Activated T-helper 17 cell treated with anti-CD3 and anti-CD28 coated beads, Interleukin-2, amount 50 U/mL, for 72 hours (primary cell): ENCODE measurements at regions not wholly inside any gene's neighbourhood (a gene's known extent, or its start where the extent isn't known, plus 50 kb on each side); places are given as distances from the start of the nearest gene placed in this dataset.

ENCODE experiments used
- ATAC-seq: fragments of 150-1000 bp; cut with Tn5 transposase; replicated peaks from 2 replicates; pipeline ENCODE4 v1.10.0; 2021; ENCODE audit warnings: mild to moderate bottlenecking, moderate library complexity
- H3K27ac Mint-ChIP-seq: one replicate; pipeline ENCODE4 v1.8.0; 2022; ENCODE audit warnings: mixed read lengths
- H3K27me3 Mint-ChIP-seq: one replicate; pipeline ENCODE4 v1.8.0; 2022; ENCODE audit warnings: mixed read lengths
- H3K36me3 Mint-ChIP-seq: one replicate; pipeline ENCODE4 v1.8.0; 2022; ENCODE audit warnings: low read depth, mild to moderate bottlenecking, mixed read lengths
- H3K4me1 Mint-ChIP-seq: one replicate; pipeline ENCODE4 v1.8.0; 2022; ENCODE audit warnings: mixed read lengths
- H3K4me3 Mint-ChIP-seq: one replicate; pipeline ENCODE4 v1.8.0; 2022; ENCODE audit warnings: mild to moderate bottlenecking, mixed read lengths
- H3K9me3 Mint-ChIP-seq: one replicate; pipeline ENCODE4 v1.8.0; 2022; ENCODE audit warnings: mixed read lengths

GRCh38 chr6:169880516-169880915, 129.1 kb downstream of the ERMARD start:
- H3K4me1 Mint-ChIP-seq = no peaks in the 10 kb centered on the region
- no peak for ATAC-seq
- H3K36me3 Mint-ChIP-seq = no peaks in the 10 kb centered on the region
- no peak overlapping the region for H3K4me3 Mint-ChIP-seq
- peaks cover 40% of the 10 kb centered on the region for H3K27me3 Mint-ChIP-seq
- H3K27ac Mint-ChIP-seq = no peak overlapping the region
- H3K9me3 Mint-ChIP-seq = no peaks in the 10 kb centered on the region

GRCh38 chr6:169869301-169869700, 117.9 kb downstream of the ERMARD start:
- no peak for ATAC-seq
- H3K36me3 Mint-ChIP-seq = no peaks in the 10 kb centered on the region
- H3K4me1 Mint-ChIP-seq = no peaks in the 10 kb centered on the region
- H3K27ac Mint-ChIP-seq = no peak overlapping the region
- no peaks in the 10 kb centered on the region for H3K9me3 Mint-ChIP-seq
- H3K4me3 Mint-ChIP-seq = no peak overlapping the region
- no peaks in the 10 kb centered on the region for H3K27me3 Mint-ChIP-seq

- Mint-ChIP-seq H3K36me3 (no peaks in the 10 kb centered on the region), H3K4me3 (no peak overlapping the region), H3K9me3 (peaks cover 3% of the 10 kb centered on the region), H3K27me3 (peaks cover 4% of the 10 kb centered on the region), H3K4me1 (no peaks in the 10 kb centered on the region), H3K27ac (no peak overlapping the region)
- peak; percentile 42 for ATAC-seq
Observed at GRCh38 chr6:169868458-169868857, 117.0 kb downstream of the ERMARD start.

GRCh38 chr6:169867751-169868191, 116.3 kb downstream of the ERMARD start:
- no peak for ATAC-seq
- peaks cover 3% of the 10 kb centered on the region for H3K9me3 Mint-ChIP-seq

GRCh38 chr6:169866668-169867521, 115.5 kb downstream of the ERMARD start:
- Mint-ChIP-seq H3K36me3 (no peaks in the 10 kb centered on the region), H3K4me1 (no peaks in the 10 kb centered on the region), H3K27ac (no peak overlapping the region), H3K9me3 (peaks cover 3% of the 10 kb centered on the region), H3K4me3 (no peak overlapping the region), H3K27me3 (peaks cover 4% of the 10 kb centered on the region)
- ATAC-seq = no peak

More at GRCh38 chr6:169867751-169868191, 116.3 kb downstream of the ERMARD start:
- Mint-ChIP-seq H3K4me1 (no peaks in the 10 kb centered on the region), H3K36me3 (no peaks in the 10 kb centered on the region), H3K4me3 (no peak overlapping the region), H3K27ac (no peak overlapping the region), H3K27me3 (peaks cover 4% of the 10 kb centered on the region)

GRCh38 chr6:169866140-169866534, 114.7 kb downstream of the ERMARD start:
- H3K4me1 Mint-ChIP-seq = no peaks in the 10 kb centered on the region
- no peak for ATAC-seq
- peaks cover 3% of the 10 kb centered on the region for H3K9me3 Mint-ChIP-seq
- no peak overlapping the region for H3K27ac Mint-ChIP-seq
- no peaks in the 10 kb centered on the region for H3K36me3 Mint-ChIP-seq
- H3K27me3 Mint-ChIP-seq = peaks cover 4% of the 10 kb centered on the region
- no peak overlapping the region for H3K4me3 Mint-ChIP-seq

- H3K9me3 Mint-ChIP-seq = peaks cover 3% of the 10 kb centered on the region
- peaks cover 4% of the 10 kb centered on the region for H3K4me1 Mint-ChIP-seq
- H3K4me3 Mint-ChIP-seq = no peak overlapping the region
- no peaks in the 10 kb centered on the region for H3K36me3 Mint-ChIP-seq
- H3K27me3 Mint-ChIP-seq = peaks cover 7% of the 10 kb centered on the region
- no peak for ATAC-seq
- no peak overlapping the region for H3K27ac Mint-ChIP-seq
Observed at GRCh38 chr6:169865346-169866139, 114.1 kb downstream of the ERMARD start.

GRCh38 chr6:169864148-169865020, 113.0 kb downstream of the ERMARD start:
- peaks cover 5% of the 10 kb centered on the region for H3K4me1 Mint-ChIP-seq
- no peaks in the 10 kb centered on the region for H3K36me3 Mint-ChIP-seq
- no peak overlapping the region for H3K4me3 Mint-ChIP-seq
- peaks cover 3% of the 10 kb centered on the region for H3K9me3 Mint-ChIP-seq
- H3K27ac Mint-ChIP-seq = no peak overlapping the region
- no peak for ATAC-seq
- H3K27me3 Mint-ChIP-seq = peaks cover 8% of the 10 kb centered on the region

GRCh38 chr6:169863710-169864109, 112.3 kb downstream of the ERMARD start:
- Mint-ChIP-seq H3K27me3 (peaks cover 8% of the 10 kb centered on the region), H3K4me3 (no peak overlapping the region), H3K9me3 (peaks cover 3% of the 10 kb centered on the region)

GRCh38 chr6:169862892-169863525, 111.6 kb downstream of the ERMARD start:
- peaks cover 3% of the 10 kb centered on the region for H3K9me3 Mint-ChIP-seq
- peaks cover 5% of the 10 kb centered on the region for H3K4me1 Mint-ChIP-seq

More at GRCh38 chr6:169863710-169864109, 112.3 kb downstream of the ERMARD start:
- H3K36me3 Mint-ChIP-seq = no peaks in the 10 kb centered on the region
- H3K4me1 Mint-ChIP-seq = peaks cover 5% of the 10 kb centered on the region
- no peak overlapping the region for H3K27ac Mint-ChIP-seq
- no peak for ATAC-seq

GRCh38 chr6:169862043-169862891, 110.8 kb downstream of the ERMARD start:
- Mint-ChIP-seq H3K9me3 (peaks cover 3% of the 10 kb centered on the region), H3K27me3 (peaks cover 8% of the 10 kb centered on the region), H3K4me1 (peaks cover 5% of the 10 kb centered on the region), H3K27ac (no peak overlapping the region), H3K36me3 (no peaks in the 10 kb centered on the region), H3K4me3 (no peak overlapping the region)
- ATAC-seq = no peak

More at GRCh38 chr6:169862892-169863525, 111.6 kb downstream of the ERMARD start:
- no peaks in the 10 kb centered on the region for H3K36me3 Mint-ChIP-seq
- no peak overlapping the region for H3K27ac Mint-ChIP-seq
- peaks cover 8% of the 10 kb centered on the region for H3K27me3 Mint-ChIP-seq
- no peak overlapping the region for H3K4me3 Mint-ChIP-seq
- no peak for ATAC-seq

- peaks cover 8% of the 10 kb centered on the region for H3K27me3 Mint-ChIP-seq
- peaks cover 3% of the 10 kb centered on the region for H3K9me3 Mint-ChIP-seq
- H3K4me1 Mint-ChIP-seq = peaks cover 5% of the 10 kb centered on the region
- ATAC-seq = no peak
- H3K4me3 Mint-ChIP-seq = no peak overlapping the region
- H3K36me3 Mint-ChIP-seq = no peaks in the 10 kb centered on the region
- H3K27ac Mint-ChIP-seq = no peak overlapping the region
Observed at GRCh38 chr6:169861431-169862042, 110.1 kb downstream of the ERMARD start.
